GM12878 (cell line): ENCODE measurements at regions not wholly inside any gene's neighbourhood (a gene's known extent, or its start where the extent isn't known, plus 50 kb on each side); places are given as distances from the start of the nearest gene placed in this dataset.

Experiments used
- ATAC-seq: fragments of 200-7000 bp; cut with Tn5 transposase; 3 replicates; pipeline ENCODE4 v1.9.1; 2020; ENCODE audit warnings: mild to moderate bottlenecking, moderate library complexity
- BruUV-seq: library from RNA; stranded (reverse); fragments of 400-500 nt; replicated peaks from 2 replicates; lab custom pipeline; 2021; lab: Mats Ljungman, UMichigan
- CTCF ChIA-PET: fragments of 300-600 bp; sonication (Branson Sonifier 250); formaldehyde crosslinking; extraction: SDS; loops from one replicate; lab custom pipeline; 2021; ENCODE audit warnings: inconsistent platforms; lab: Yijun Ruan, JAX
- POLR2A ChIA-PET: fragments of 350-600 bp; formaldehyde crosslinking; extraction: SDS; loops from one replicate; lab custom pipeline; 2021; ENCODE audit warnings: inconsistent platforms; lab: Charles Lee
- RAD21 ChIA-PET: fragments of 300-600 bp; sonication (Branson Sonifier 250); formaldehyde crosslinking; loops from one replicate; lab custom pipeline; 2023; ENCODE audit warnings: antibody characterized with exemption; ENCODE audit not compliant: unreplicated experiment; lab: Charles Lee
- SMC1A ChIA-PET: fragments of 300-600 bp; sonication (Branson Sonifier 250); formaldehyde crosslinking; loops from one replicate; lab custom pipeline; 2023; ENCODE audit not compliant: unreplicated experiment, uncharacterized antibody; lab: Charles Lee
- DNase-seq: peaks from one replicate; pipeline ENCODE4 v3.0.0-alpha.2; 2011; ENCODE audit warnings: low read depth, low spot score
- FAIRE-seq: peaks from 3 replicates; lab custom pipeline; 2011; peaks lifted over from hg19 to GRCh38; lab: Jason Lieb, UNC
- H2AFZ ChIP-seq: 2 replicates; pipeline ENCODE4 v1.6.0; 2011; ENCODE audit warnings: low read depth, low read length, control low read depth; ENCODE audit not compliant: control insufficient read depth
- H3K27ac ChIP-seq: 2 replicates; pipeline ENCODE4 v1.5.1; 2011; ENCODE audit warnings: control low read depth; ENCODE audit not compliant: control insufficient read depth, insufficient read depth
- H3K27me3 ChIP-seq, 2 experiments: replicated peaks in 1 of 2; 2 replicates each; pipeline versions ENCODE4 v1.6.0 to v1.6.1; 2011; ENCODE audit warnings: low read length in 1 of 2; ENCODE audit not compliant: control insufficient read depth in 2 of 2, insufficient read depth in 2 of 2
- H3K36me3 ChIP-seq, 2 experiments: 2 replicates each; pipeline ENCODE4 v1.5.1; 2011; ENCODE audit warnings: low read length in 1 of 2; ENCODE audit not compliant: control insufficient read depth in 2 of 2, insufficient read depth in 2 of 2
- H3K4me1 ChIP-seq: 2 replicates; pipeline ENCODE4 v1.6.1; 2011; ENCODE audit warnings: mild to moderate bottlenecking, low read length, moderate library complexity, mixed read lengths; ENCODE audit not compliant: control insufficient read depth, insufficient read depth
- H3K4me2 ChIP-seq: 2 replicates; pipeline ENCODE4 v1.6.0; 2011; ENCODE audit warnings: control low read depth; ENCODE audit not compliant: control insufficient read depth, insufficient read depth
- H3K4me3 ChIP-seq: fragments of 200-600 bp; sonication (generic); 2 replicates; pipeline ENCODE4 v1.5.1; 2016
- H3K79me2 ChIP-seq: 2 replicates; pipeline ENCODE4 v1.6.0; 2011; ENCODE audit warnings: low read length; ENCODE audit not compliant: control insufficient read depth, insufficient read depth
- H3K9ac ChIP-seq: 2 replicates; pipeline ENCODE4 v1.8.0; 2011; ENCODE audit warnings: low read length, control low read depth, mixed read lengths; ENCODE audit not compliant: control insufficient read depth, insufficient read depth
- H3K9me3 ChIP-seq: replicated peaks from 3 replicates; pipeline ENCODE4 v1.5.1; 2011; ENCODE audit warnings: mild to moderate bottlenecking, low read length; ENCODE audit not compliant: control insufficient read depth, insufficient read depth
- H4K20me1 ChIP-seq: 2 replicates; pipeline ENCODE4 v1.6.0; 2011; ENCODE audit not compliant: control insufficient read depth, insufficient read depth
- CBX5 ChIP-seq: sonication (generic); IDR thresholded peaks from 2 replicates; pipeline ENCODE4 v1.6.1; 2016; ENCODE audit warnings: low read depth, moderate library complexity, mild to moderate bottlenecking, inconsistent platforms
- CREB1 ChIP-seq: IDR thresholded peaks from 2 replicates; pipeline ENCODE4 v1.6.1; 2012; ENCODE audit warnings: low read depth, mild to moderate bottlenecking, inconsistent platforms
- ELK1 ChIP-seq: IDR thresholded peaks from 2 replicates; pipeline ENCODE4 v1.6.1; 2012; ENCODE audit warnings: low read depth, low read length, improper control_type of control experiment
- EP300 ChIP-seq, 2 experiments: fragments of 150-350 bp in 1 of 2; IDR thresholded peaks; 2 replicates each; pipeline ENCODE4 v1.6.1; 2011 to 2012; ENCODE audit warnings: low read depth in 2 of 2, low read length in 2 of 2, borderline replicate concordance in 1 of 2, improper control_type of control experiment in 1 of 2, inconsistent platforms in 1 of 2; ENCODE audit not compliant: control insufficient read depth in 1 of 2
- EZH2 ChIP-seq: IDR thresholded peaks from 2 replicates; pipeline ENCODE4 v1.6.1; 2012; ENCODE audit warnings: low read depth, mild to moderate bottlenecking, control low read depth, inconsistent platforms, low read length, borderline replicate concordance; ENCODE audit not compliant: control insufficient read depth
- IKZF2 ChIP-seq, 2 experiments: fragments of 450-650 bp; IDR thresholded peaks; 2 replicates each; pipeline ENCODE4 v1.6.1; 2017; ENCODE audit warnings: mild to moderate bottlenecking in 2 of 2, moderate library complexity in 2 of 2
- IRF5 ChIP-seq: fragments of 450-650 bp; IDR thresholded peaks from 2 replicates; pipeline ENCODE4 v1.6.1; 2017; ENCODE audit warnings: borderline replicate concordance
- MLLT1 ChIP-seq: fragments of 450-650 bp; IDR thresholded peaks from 2 replicates; pipeline ENCODE4 v1.6.1; 2016; ENCODE audit warnings: mild to moderate bottlenecking
- PKNOX1 ChIP-seq: fragments of 450-650 bp; IDR thresholded peaks from 2 replicates; pipeline ENCODE4 v1.6.1; 2016; ENCODE audit warnings: mild to moderate bottlenecking
- RAD21 ChIP-seq: IDR thresholded peaks from 2 replicates; pipeline ENCODE4 v1.6.1; 2011; ENCODE audit warnings: mild to moderate bottlenecking, low read depth, low read length, moderate library complexity; ENCODE audit not compliant: insufficient read depth
- RELB ChIP-seq: fragments of 450-650 bp; IDR thresholded peaks from 2 replicates; pipeline ENCODE4 v1.6.1; 2017; ENCODE audit warnings: low read depth, mild to moderate bottlenecking, moderate library complexity
- SMC3 ChIP-seq: IDR thresholded peaks from 2 replicates; pipeline ENCODE4 v1.6.1; 2011; ENCODE audit warnings: low read length, improper control_type of control experiment, borderline replicate concordance
- in situ Hi-C: fragments of 300-500 bp; cut with MboI; formaldehyde crosslinking; loops from 9 replicates; pipeline ENCODE4 v1.14.3; 2018; ENCODE audit warnings: mixed read lengths
- intact Hi-C: fragments of 100-400 bp; cut with micrococcal nuclease; formaldehyde crosslinking; loops from one replicate; pipeline ENCODE4 v1.14.2; 2022; ENCODE audit not compliant: unreplicated experiment

GRCh38 chr14:51462706-51463105, 189.0 kb upstream of the FRMD6 start:
- DNase-seq = no peak
- intact Hi-C loops = no loop called here
- no peak overlapping the region for H3K4me2 ChIP-seq

More at GRCh38 chr14:51462706-51463105, 189.0 kb upstream of the FRMD6 start:
- Histone ChIP-seq H3K9ac (no peak overlapping the region), H3K9me3 (no peaks in the 10 kb centered on the region), H3K4me3 (no peak overlapping the region), H2AFZ (no peak overlapping the region), H3K27ac (no peak overlapping the region), H3K36me3 (no peaks in the 10 kb centered on the region), H3K4me1 (no peaks in the 10 kb centered on the region), H3K79me2 (no peaks in the 10 kb centered on the region), H4K20me1 (no peaks in the 10 kb centered on the region), H3K27me3 (no peaks in the 10 kb centered on the region)
- ATAC-seq (no peak), FAIRE-seq (no peak)
- in situ Hi-C loops = no loop called here
- TF ChIP-seq RELB = no peak
- no peak for TF ChIP-seq SMC3
- no peak for TF ChIP-seq RAD21
- no peak for TF ChIP-seq IKZF2 (IDR thresholded peaks at IDR 0.05)
- TF ChIP-seq IRF5 = no peak
- TF ChIP-seq EZH2 = no peak
- no peak for TF ChIP-seq EP300 (IDR thresholded peaks at IDR 0.05; ENCODE audit: borderline replicate concordance in 1 of 2, control insufficient read depth in 1 of 2, low read depth in 2 of 2, low read length in 2 of 2)
- TF ChIP-seq ELK1 = no peak
- no peak for TF ChIP-seq MLLT1
- TF ChIP-seq PKNOX1 = no peak
- TF ChIP-seq CBX5 = no peak
- no peak for TF ChIP-seq CREB1
- BruUV-seq = no TSS peak
- ChIA-PET RAD21 (no interaction called here), CTCF (no interaction called here), SMC1A (no interaction called here), POLR2A (no interaction called here)
